ENCODE measurements at regions not wholly inside any gene's neighbourhood (a gene's known extent, or its start where the extent isn't known, plus 50 kb on each side); places are given as distances from the start of the nearest gene placed in this dataset.
A peak's percentile ranks its signal among the peaks of the same experiment; 100 is the strongest.

GRCh38 chr9:15081021-15081753, 171.0 kb upstream of the FREM1 start (continued):
- TF ChIP-seq CHCHD3 (CRISPR knock-in tag; IDR thresholded peaks at IDR 0.05) (no peak), HNF4A (CRISPR knock-in tag; IDR thresholded peaks at IDR 0.05) (0 out of 2 replicates have a peak, but pooled peaks have one; percentile 6), ZNF569 (CRISPR knock-in tag; IDR thresholded peaks at IDR 0.05; ENCODE audit: borderline replicate concordance) (no peak), ZNF232 (CRISPR knock-in tag; IDR thresholded peaks at IDR 0.05; ENCODE audit: borderline replicate concordance) (no peak), ZBTB42 (CRISPR knock-in tag; IDR thresholded peaks at IDR 0.05) (no peak), RCOR2 (CRISPR knock-in tag; IDR thresholded peaks at IDR 0.05) (no peak), TSC22D2 (CRISPR knock-in tag; IDR thresholded peaks at IDR 0.05; ENCODE audit: borderline replicate concordance) (no peak), ZNF772 (CRISPR knock-in tag; IDR thresholded peaks at IDR 0.05) (no peak), ZNF30 (CRISPR knock-in tag; IDR thresholded peaks at IDR 0.05) (no peak), SIX1 (CRISPR knock-in tag; IDR thresholded peaks at IDR 0.05; ENCODE audit: borderline replicate concordance) (no peak), ZFP1 (CRISPR knock-in tag; IDR thresholded peaks at IDR 0.05) (no peak), GFI1 (CRISPR knock-in tag; IDR thresholded peaks at IDR 0.05; ENCODE audit: borderline replicate concordance) (no peak), SP4 (CRISPR knock-in tag; IDR thresholded peaks at IDR 0.05) (no peak), BCLAF1 (IDR thresholded peaks at IDR 0.05) (no peak), NKX3-1 (CRISPR knock-in tag; IDR thresholded peaks at IDR 0.05) (peak; percentile 46; the same call in 1 of the 2 replicates), TEF (CRISPR knock-in tag; IDR thresholded peaks at IDR 0.05) (no peak), ZNF224 (CRISPR knock-in tag; IDR thresholded peaks at IDR 0.05) (no peak)
- TF ChIP-seq, protein P1, sequence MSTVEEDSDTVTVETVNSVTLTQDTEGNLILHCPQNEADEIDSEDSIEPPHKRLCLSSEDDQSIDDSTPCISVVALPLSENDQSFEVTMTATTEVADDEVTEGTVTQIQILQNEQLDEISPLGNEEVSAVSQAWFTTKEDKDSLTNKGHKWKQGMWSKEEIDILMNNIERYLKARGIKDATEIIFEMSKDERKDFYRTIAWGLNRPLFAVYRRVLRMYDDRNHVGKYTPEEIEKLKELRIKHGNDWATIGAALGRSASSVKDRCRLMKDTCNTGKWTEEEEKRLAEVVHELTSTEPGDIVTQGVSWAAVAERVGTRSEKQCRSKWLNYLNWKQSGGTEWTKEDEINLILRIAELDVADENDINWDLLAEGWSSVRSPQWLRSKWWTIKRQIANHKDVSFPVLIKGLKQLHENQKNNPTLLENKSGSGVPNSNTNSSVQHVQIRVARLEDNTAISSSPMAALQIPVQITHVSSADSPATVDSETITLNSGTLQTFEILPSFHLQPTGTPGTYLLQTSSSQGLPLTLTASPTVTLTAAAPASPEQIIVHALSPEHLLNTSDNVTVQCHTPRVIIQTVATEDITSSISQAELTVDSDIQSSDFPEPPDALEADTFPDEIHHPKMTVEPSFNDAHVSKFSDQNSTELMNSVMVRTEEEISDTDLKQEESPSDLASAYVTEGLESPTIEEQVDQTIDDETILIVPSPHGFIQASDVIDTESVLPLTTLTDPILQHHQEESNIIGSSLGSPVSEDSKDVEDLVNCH (CRISPR knock-in tag; IDR thresholded peaks at IDR 0.05): no peak
- TF ChIP-seq, protein P2, sequence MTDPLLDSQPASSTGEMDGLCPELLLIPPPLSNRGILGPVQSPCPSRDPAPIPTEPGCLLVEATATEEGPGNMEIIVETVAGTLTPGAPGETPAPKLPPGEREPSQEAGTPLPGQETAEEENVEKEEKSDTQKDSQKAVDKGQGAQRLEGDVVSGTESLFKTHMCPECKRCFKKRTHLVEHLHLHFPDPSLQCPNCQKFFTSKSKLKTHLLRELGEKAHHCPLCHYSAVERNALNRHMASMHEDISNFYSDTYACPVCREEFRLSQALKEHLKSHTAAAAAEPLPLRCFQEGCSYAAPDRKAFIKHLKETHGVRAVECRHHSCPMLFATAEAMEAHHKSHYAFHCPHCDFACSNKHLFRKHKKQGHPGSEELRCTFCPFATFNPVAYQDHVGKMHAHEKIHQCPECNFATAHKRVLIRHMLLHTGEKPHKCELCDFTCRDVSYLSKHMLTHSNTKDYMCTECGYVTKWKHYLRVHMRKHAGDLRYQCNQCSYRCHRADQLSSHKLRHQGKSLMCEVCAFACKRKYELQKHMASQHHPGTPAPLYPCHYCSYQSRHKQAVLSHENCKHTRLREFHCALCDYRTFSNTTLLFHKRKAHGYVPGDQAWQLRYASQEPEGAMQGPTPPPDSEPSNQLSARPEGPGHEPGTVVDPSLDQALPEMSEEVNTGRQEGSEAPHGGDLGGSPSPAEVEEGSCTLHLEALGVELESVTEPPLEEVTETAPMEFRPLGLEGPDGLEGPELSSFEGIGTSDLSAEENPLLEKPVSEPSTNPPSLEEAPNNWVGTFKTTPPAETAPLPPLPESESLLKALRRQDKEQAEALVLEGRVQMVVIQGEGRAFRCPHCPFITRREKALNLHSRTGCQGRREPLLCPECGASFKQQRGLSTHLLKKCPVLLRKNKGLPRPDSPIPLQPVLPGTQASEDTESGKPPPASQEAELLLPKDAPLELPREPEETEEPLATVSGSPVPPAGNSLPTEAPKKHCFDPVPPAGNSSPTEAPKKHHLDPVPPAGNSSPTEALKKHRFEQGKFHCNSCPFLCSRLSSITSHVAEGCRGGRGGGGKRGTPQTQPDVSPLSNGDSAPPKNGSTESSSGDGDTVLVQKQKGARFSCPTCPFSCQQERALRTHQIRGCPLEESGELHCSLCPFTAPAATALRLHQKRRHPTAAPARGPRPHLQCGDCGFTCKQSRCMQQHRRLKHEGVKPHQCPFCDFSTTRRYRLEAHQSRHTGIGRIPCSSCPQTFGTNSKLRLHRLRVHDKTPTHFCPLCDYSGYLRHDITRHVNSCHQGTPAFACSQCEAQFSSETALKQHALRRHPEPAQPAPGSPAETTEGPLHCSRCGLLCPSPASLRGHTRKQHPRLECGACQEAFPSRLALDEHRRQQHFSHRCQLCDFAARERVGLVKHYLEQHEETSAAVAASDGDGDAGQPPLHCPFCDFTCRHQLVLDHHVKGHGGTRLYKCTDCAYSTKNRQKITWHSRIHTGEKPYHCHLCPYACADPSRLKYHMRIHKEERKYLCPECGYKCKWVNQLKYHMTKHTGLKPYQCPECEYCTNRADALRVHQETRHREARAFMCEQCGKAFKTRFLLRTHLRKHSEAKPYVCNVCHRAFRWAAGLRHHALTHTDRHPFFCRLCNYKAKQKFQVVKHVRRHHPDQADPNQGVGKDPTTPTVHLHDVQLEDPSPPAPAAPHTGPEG (CRISPR knock-in tag; IDR thresholded peaks at IDR 0.05): no peak

All from HepG2 (cell line).